Fibroblast of pulmonary artery (primary cell): ENCODE measurements at regions not wholly inside any gene's neighbourhood (a gene's known extent, or its start where the extent isn't known, plus 50 kb on each side); places are given as distances from the start of the nearest gene placed in this dataset.
"Not testable (repeated sequence)": the region's sequence is repeated elsewhere in the genome, so short reads cannot be mapped to it uniquely, and the experiment has no call there.

Source experiments
- DNase-seq: peaks from one replicate; pipeline ENCODE4 v3.0.0-alpha.2; 2010; ENCODE audit warnings: low read depth
- H3K4me3 ChIP-seq: replicated peaks from 2 replicates; pipeline ENCODE4 v1.5.1; 2011; ENCODE audit warnings: low read depth, mild to moderate bottlenecking, control low read depth, low read length, moderate library complexity
- CTCF ChIP-seq: IDR thresholded peaks from 2 replicates; pipeline ENCODE4 v1.5.1; 2011; ENCODE audit warnings: mild to moderate bottlenecking, control low read depth, low read length, inconsistent platforms; ENCODE audit errors: missing control alignments

GRCh38 chr2:62604336-62604735, 98.3 kb upstream of the TMEM17 start:
- H3K4me3 ChIP-seq, result no peak overlapping the region
- DNase-seq, result no peak
- no peak for TF ChIP-seq CTCF

- TF ChIP-seq CTCF, result no peak
- no peak overlapping the region for H3K4me3 ChIP-seq
- DNase-seq, result no peak
Measured at GRCh38 chr2:62603154-62603712, 97.2 kb upstream of the TMEM17 start.

GRCh38 chr2:62599674-62600410, 93.8 kb upstream of the TMEM17 start:
- not testable (repeated sequence) for H3K4me3 ChIP-seq, DNase-seq

- no peak for TF ChIP-seq CTCF
- H3K4me3 ChIP-seq, result no peak overlapping the region
- DNase-seq, result peak; percentile 21
Measured at GRCh38 chr2:62597323-62597722, 91.3 kb upstream of the TMEM17 start.

DNA sequence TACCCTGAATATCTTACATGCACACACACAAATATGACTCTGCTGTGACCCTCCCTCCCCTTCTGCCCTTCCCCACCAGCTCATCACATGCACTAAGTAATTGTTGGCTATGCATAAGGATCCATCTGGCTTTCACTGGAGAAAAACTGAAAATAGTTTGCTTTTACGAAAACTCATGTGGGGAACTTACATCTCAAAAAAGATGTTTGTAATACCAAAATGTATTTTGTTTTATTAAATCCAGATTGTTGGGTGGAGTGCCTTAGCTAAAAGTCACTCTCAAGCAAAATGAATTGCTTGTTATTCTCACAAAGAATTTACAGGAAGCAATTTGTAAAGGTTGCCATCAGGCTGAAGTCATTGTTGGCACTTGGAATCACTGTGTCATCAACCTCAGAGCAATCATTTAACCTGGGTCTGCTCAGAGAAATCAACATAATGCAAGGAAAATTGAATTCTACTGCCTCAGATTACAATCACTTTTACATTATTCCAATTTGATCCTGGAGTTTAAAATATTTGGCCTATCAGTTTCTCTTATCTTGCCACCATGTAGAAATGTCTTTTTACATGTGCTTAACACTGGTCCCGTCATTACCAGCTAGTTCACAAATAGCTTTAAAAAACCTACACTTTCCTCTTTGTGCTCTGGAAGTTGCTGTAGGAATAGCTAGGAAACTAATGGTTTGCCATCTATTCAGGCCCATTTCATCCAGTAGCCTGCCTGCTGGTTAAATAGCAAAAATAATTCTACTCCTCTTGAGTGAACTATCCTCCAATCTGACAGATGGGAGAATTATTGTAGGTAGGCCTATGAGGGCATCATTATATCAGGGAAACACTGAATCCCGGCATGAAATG, 90.3 kb upstream of the TMEM17 start:
- DNase-seq, result peak; percentile 30
- no peak overlapping the region for H3K4me3 ChIP-seq
- no peak for TF ChIP-seq CTCF

- no peak overlapping the region for H3K4me3 ChIP-seq
- DNase-seq, result no peak
- no peak for TF ChIP-seq CTCF
Measured at GRCh38 chr2:62595474-62595873, 89.5 kb upstream of the TMEM17 start.

DNA sequence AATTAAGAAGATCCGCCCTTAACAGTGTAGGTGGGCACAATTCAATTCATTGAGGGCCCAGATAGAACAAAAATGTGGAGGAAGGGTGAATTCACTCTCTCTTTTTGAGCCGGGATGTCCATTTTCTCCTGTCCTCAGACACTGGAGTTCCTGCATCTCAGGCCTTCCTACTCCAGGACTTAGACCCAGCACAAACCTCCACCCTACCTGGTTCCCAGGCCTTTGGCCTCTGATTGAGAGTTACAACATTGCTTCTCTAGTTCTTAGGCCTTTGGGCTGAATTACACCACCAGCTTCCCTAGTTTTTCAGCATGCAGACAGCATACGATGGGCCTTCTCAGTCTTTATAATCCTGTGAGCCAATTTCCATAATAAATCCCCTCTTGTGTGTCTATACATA, 87.8 kb upstream of the TMEM17 start:
- no peak overlapping the region for H3K4me3 ChIP-seq
- no peak for TF ChIP-seq CTCF
- DNase-seq, result no peak
